PFSK-1 (cell line): ENCODE measurements at regions not wholly inside any gene's neighbourhood (a gene's known extent, or its start where the extent isn't known, plus 50 kb on each side); places are given as distances from the start of the nearest gene placed in this dataset.

ENCODE experiments used
- FOXP2 ChIP-seq: optimal IDR thresholded peaks from 2 replicates; pipeline ENCODE3; 2011; ENCODE audit warnings: borderline replicate concordance, control low read depth, inconsistent platforms; ENCODE audit not compliant: insufficient read depth; ENCODE audit errors: extremely low read length, extremely low read depth
- POLR2AphosphoS5 ChIP-seq: IDR thresholded peaks from 2 replicates; pipeline ENCODE4 v1.6.1; 2012; ENCODE audit warnings: low read depth, mild to moderate bottlenecking, control low read depth, low read length, moderate library complexity
- REST ChIP-seq, 2 experiments: IDR thresholded peaks; 2 replicates each; pipeline versions ENCODE4 v1.6.1 to v1.8.0; 2011 to 2012; ENCODE audit warnings: low read depth in 2 of 2, low read length in 2 of 2, control low read depth in 1 of 2, inconsistent platforms in 1 of 2, mild to moderate bottlenecking in 1 of 2, moderate library complexity in 1 of 2; ENCODE audit not compliant: insufficient read depth in 1 of 2
- SIN3A ChIP-seq: IDR thresholded peaks from 2 replicates; pipeline ENCODE4 v1.6.1; 2012; ENCODE audit warnings: mild to moderate bottlenecking, low read length, moderate library complexity, borderline replicate concordance; ENCODE audit not compliant: insufficient read depth
- TAF1 ChIP-seq: IDR thresholded peaks from 2 replicates; pipeline ENCODE4 v1.6.1; 2012; ENCODE audit warnings: low read length, control low read depth, borderline replicate concordance; ENCODE audit not compliant: insufficient read depth

- TF ChIP-seq TAF1, result no peak
- no peak for TF ChIP-seq FOXP2
- TF ChIP-seq POLR2AphosphoS5, result no peak
- no peak for TF ChIP-seq REST (IDR thresholded peaks at IDR 0.05; ENCODE audit: insufficient read depth in 1 of 2, low read depth in 2 of 2, low read length in 2 of 2)
- no peak for TF ChIP-seq SIN3A
Observed at GRCh38 chr1:244154872-244155531, 103.9 kb downstream of the ZBTB18 start.

GRCh38 chr1:244155661-244156060 is 104.6 kb downstream of the ZBTB18 start:
- TF ChIP-seq FOXP2 (no peak), REST (IDR thresholded peaks at IDR 0.05; ENCODE audit: insufficient read depth in 1 of 2, low read depth in 2 of 2, low read length in 2 of 2) (no peak), TAF1 (no peak), POLR2AphosphoS5 (no peak), SIN3A (no peak)

GRCh38 chr1:244157731-244158438 is 106.8 kb downstream of the ZBTB18 start:
- no peak for TF ChIP-seq POLR2AphosphoS5
- no peak for TF ChIP-seq SIN3A
- no peak for TF ChIP-seq FOXP2
- no peak for TF ChIP-seq REST (IDR thresholded peaks at IDR 0.05; ENCODE audit: insufficient read depth in 1 of 2, low read depth in 2 of 2, low read length in 2 of 2)
- TF ChIP-seq TAF1, result no peak

GRCh38 chr1:244159646-244160045 is 108.6 kb downstream of the ZBTB18 start:
- TF ChIP-seq POLR2AphosphoS5 (no peak), REST (IDR thresholded peaks at IDR 0.05; ENCODE audit: insufficient read depth in 1 of 2, low read depth in 2 of 2, low read length in 2 of 2) (no peak), TAF1 (no peak), SIN3A (no peak), FOXP2 (no peak)
